ENCODE measurements at regions not wholly inside any gene's neighbourhood (a gene's known extent, or its start where the extent isn't known, plus 50 kb on each side); places are given as distances from the start of the nearest gene placed in this dataset.
A peak's percentile ranks its signal among the peaks of the same experiment; 100 is the strongest.

DNA sequence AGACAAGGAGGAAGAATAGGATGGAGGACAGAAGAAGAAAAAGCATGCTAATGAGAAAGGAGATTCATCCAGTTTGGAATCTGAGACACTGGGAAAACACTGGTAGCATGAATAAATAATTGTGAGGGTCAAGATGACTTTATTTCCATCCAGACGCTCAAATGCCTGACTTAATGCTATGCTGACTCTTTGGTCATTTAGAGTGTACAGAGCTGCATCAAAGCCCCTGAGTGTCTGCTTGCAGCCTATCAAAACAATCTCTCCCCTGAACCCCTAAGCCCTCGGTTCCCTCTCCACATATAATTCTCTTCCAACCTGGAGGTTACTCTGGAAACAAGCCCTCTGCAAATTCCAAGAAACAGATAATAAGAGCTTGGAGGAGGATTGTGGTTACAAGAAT is 208.8 kb downstream of the MAGEB17 start:
- Mint-ChIP-seq H3K4me1 (no peaks in the 10 kb centered on the region), H3K27ac (no peak overlapping the region), H3K4me3 (no peak overlapping the region), H3K36me3 (ENCODE audit: low read depth) (no peaks in the 10 kb centered on the region), H3K27me3 (peaks cover 4% of the 10 kb centered on the region), H3K9me3 (no peaks in the 10 kb centered on the region)
- no peak for ATAC-seq (replicated peaks)

DNA sequence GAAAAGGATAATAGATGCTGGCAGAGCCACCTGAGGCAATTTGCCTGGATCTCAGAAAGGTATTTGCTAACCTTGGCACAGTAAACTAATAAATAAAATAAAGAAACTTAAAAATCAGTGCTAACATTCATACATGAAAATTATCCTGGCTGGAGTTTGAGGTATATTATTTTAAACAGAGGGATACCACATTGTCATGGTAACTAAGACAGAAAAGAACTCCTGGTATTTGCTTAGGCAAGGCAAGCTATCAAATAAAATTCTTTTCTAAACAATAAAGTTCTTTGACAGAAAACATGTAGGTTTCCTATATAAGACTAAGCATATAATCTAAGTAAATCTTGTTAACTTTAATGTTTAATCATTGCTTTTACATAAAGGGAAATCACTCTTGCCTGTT is 218.8 kb downstream of the MAGEB17 start:
- no peaks in the 10 kb centered on the region for H3K36me3 Mint-ChIP-seq (ENCODE audit: low read depth)
- peaks cover 4% of the 10 kb centered on the region for H3K27me3 Mint-ChIP-seq
- H3K27ac Mint-ChIP-seq, result no peak overlapping the region
- H3K4me1 Mint-ChIP-seq, result no peaks in the 10 kb centered on the region
- H3K4me3 Mint-ChIP-seq, result no peak overlapping the region
- no peak for ATAC-seq (replicated peaks)
- no peaks in the 10 kb centered on the region for H3K9me3 Mint-ChIP-seq

DNA sequence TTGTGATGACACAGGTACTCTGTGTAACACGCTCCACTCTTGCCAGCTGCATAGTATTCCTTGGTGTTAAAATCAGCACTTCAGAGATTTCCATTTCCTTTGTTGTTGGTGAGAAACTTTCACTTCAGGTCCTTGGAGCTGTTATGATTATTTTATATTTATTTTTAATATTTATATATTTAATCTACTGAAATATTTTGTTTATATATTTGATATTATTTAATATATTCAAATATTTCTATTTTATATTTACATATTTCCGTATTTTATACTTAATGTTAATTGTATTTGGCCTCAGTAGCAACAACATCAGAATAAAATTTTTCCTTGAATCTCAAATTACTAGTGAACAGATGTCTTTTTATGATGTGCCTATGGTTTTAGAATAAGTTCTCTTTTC is 225.3 kb downstream of the MAGEB17 start:
- Mint-ChIP-seq H3K36me3 (ENCODE audit: low read depth) (no peaks in the 10 kb centered on the region), H3K27me3 (peaks cover 4% of the 10 kb centered on the region), H3K9me3 (no peaks in the 10 kb centered on the region), H3K27ac (no peak overlapping the region), H3K4me1 (no peaks in the 10 kb centered on the region), H3K4me3 (no peak overlapping the region)
- ATAC-seq (replicated peaks), result no peak

DNA sequence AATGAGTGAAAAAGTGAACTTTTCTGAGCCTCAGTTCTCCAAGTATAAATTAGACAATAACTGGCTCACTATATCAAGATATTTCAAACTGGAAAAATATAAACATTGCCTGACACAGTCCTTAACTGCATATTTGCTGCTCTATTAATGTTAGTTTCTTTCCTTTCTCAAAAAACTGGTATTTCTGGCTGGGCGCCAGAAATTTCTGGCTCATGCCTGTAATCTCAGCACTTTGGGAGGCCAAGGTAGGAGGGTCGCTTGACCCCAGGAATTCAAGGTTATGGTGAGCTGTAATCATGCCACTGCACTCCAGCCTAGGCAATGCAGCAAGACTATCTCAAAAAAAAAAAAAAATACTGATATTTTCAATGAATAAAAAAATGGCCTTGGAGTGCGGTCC is 227.0 kb downstream of the MAGEB17 start:
- no peaks in the 10 kb centered on the region for H3K9me3 Mint-ChIP-seq
- H3K27me3 Mint-ChIP-seq, result no peaks in the 10 kb centered on the region
- no peaks in the 10 kb centered on the region for H3K36me3 Mint-ChIP-seq (ENCODE audit: low read depth)
- no peak overlapping the region for H3K4me3 Mint-ChIP-seq
- no peak overlapping the region for H3K27ac Mint-ChIP-seq
- H3K4me1 Mint-ChIP-seq, result no peaks in the 10 kb centered on the region
- ATAC-seq (replicated peaks), result no peak

DNA sequence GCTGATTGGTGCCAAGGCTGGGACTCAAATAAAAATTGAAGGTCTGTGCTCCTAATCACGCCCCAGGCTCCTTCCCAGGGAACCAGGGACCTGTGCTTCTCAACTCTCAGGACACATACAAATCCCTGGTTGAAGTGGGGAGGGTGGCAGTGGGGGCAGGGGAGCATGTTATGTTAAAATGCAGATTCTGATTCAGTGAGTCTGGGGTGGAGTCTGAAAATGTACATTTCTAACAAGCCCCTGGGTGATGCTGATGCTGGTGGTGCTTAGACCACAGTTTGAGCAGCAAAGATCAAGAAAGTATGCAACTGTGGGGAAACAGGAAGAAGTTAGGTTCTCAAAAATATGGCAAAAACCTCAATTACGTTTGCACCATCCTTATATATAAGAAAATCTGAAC is 236.5 kb downstream of the MAGEB17 start:
- H3K4me3 Mint-ChIP-seq, result no peak overlapping the region

DNA sequence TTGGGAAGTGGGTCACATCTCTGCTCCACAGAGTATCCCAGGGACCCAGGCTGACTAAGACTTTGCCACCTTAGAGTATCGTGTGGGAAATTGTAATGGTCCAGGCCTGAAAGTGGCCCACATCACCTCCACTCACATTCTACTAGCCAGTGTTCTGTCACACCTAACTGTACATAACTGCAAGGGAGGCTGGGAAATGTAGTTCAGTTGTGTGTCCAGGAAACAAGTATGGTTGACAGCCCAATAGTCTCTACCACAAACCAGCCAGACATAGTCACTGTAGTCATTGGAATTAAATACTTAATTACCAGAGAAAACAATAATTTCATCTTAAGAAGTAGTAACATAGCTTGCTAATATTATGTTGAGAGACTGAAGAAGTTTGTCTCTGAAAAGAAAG is 233.4 kb upstream of the S100G start:
- no peaks in the 10 kb centered on the region for H3K27me3 Mint-ChIP-seq
- ATAC-seq (replicated peaks), result no peak
- no peaks in the 10 kb centered on the region for H3K36me3 Mint-ChIP-seq (ENCODE audit: low read depth)
- no peaks in the 10 kb centered on the region for H3K9me3 Mint-ChIP-seq
- no peaks in the 10 kb centered on the region for H3K4me1 Mint-ChIP-seq
- no peak overlapping the region for H3K27ac Mint-ChIP-seq
- H3K4me3 Mint-ChIP-seq, result no peak overlapping the region

More for the DNA sequence above, 236.5 kb downstream of the MAGEB17 start:
- Mint-ChIP-seq H3K27me3 (peaks cover 4% of the 10 kb centered on the region), H3K27ac (no peak overlapping the region), H3K36me3 (ENCODE audit: low read depth) (no peaks in the 10 kb centered on the region), H3K9me3 (no peaks in the 10 kb centered on the region), H3K4me1 (no peaks in the 10 kb centered on the region)
- no peak for ATAC-seq (replicated peaks)

DNA sequence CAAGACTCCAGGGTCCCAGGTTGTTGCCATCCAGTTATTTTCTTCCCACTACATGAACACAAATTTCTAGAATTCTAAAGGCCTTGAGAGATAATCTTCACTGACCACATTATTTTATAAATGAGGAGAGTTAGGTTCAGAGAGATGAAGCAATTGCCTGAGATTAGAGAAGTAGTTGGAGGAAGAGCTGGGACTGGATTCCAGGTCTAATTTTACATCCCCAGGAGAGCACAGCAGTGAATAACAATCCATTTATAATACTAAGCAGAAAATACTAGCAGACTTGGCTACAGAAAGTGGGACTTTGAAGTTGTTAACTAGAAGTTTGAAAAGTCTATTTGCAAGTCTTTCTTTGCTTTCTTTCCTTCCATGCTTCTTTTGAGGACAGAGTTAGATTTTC is 231.3 kb upstream of the S100G start:
- no peak for ATAC-seq (replicated peaks)
- Mint-ChIP-seq H3K4me3 (no peak overlapping the region), H3K36me3 (ENCODE audit: low read depth) (no peaks in the 10 kb centered on the region), H3K27ac (no peak overlapping the region), H3K4me1 (no peaks in the 10 kb centered on the region), H3K9me3 (no peaks in the 10 kb centered on the region), H3K27me3 (no peaks in the 10 kb centered on the region)

DNA sequence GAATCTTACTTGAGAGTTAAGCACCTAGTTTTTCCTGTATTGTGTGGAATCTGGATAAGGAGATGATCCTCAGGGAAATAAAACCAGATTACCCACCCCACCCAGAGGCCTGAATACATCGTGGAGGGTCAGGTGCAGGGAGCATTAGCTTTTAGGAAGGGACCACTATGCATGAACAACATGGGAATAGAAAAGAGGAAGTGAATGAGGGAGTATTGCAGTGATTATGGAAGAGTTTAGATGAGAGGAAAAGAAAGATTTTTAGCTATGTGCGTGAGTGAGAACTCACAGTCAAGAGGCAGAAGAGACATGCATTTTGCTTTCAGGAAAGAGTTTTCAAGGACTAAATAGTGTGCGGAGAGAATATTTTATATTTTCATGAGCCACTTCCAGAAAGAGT is 222.3 kb upstream of the S100G start:
- Mint-ChIP-seq H3K27ac (no peak overlapping the region), H3K4me1 (no peaks in the 10 kb centered on the region), H3K4me3 (no peak overlapping the region), H3K27me3 (no peaks in the 10 kb centered on the region), H3K36me3 (ENCODE audit: low read depth) (no peaks in the 10 kb centered on the region), H3K9me3 (no peaks in the 10 kb centered on the region)
- ATAC-seq (replicated peaks), result no peak

DNA sequence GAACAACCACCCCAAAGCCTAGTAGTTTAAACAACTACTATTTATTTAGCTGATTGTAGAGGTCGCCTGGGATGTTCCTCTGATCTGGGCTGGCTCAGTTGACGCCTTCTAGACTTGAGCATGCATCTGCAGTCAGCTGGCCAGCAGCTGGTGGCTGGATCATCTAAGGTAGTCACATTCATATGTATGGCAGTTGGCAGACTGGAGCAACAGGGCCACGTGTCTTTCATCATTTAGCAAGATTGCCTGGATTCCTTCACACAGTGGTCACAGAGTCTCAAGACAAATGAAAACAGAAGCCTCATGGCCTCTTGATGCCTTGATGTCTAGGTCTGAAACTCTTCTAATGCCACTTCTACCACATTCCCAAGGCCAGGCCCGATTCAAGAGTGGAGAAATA is 220.6 kb upstream of the S100G start:
- H3K9me3 Mint-ChIP-seq, result no peaks in the 10 kb centered on the region
- no peaks in the 10 kb centered on the region for H3K4me1 Mint-ChIP-seq
- no peaks in the 10 kb centered on the region for H3K36me3 Mint-ChIP-seq (ENCODE audit: low read depth)
- H3K4me3 Mint-ChIP-seq, result no peak overlapping the region
- no peak overlapping the region for H3K27ac Mint-ChIP-seq
- H3K27me3 Mint-ChIP-seq, result no peaks in the 10 kb centered on the region
- ATAC-seq (replicated peaks), result no peak

DNA sequence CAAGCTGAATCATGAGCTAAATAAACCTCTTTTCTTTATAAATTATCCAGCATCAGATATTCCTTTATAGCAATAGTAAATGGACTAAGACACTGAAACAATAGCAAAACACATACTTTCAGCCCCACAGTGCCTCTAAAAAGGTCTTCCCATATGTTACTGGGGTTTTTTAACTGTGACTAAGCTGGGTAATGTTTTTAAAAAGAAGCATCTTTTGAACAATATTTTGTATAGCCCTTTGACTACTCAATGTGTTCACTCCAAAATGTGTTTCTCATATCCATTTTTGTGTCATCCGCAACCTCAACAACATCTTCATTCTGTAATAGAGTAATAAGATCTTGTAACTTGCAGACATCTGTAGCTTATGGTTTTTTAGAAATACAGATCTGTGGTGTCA is 218.7 kb upstream of the S100G start:
- Mint-ChIP-seq H3K27ac (no peak overlapping the region), H3K4me3 (no peak overlapping the region), H3K9me3 (no peaks in the 10 kb centered on the region), H3K4me1 (no peaks in the 10 kb centered on the region), H3K27me3 (no peaks in the 10 kb centered on the region), H3K36me3 (ENCODE audit: low read depth) (no peaks in the 10 kb centered on the region)
- no peak for ATAC-seq (replicated peaks)

DNA sequence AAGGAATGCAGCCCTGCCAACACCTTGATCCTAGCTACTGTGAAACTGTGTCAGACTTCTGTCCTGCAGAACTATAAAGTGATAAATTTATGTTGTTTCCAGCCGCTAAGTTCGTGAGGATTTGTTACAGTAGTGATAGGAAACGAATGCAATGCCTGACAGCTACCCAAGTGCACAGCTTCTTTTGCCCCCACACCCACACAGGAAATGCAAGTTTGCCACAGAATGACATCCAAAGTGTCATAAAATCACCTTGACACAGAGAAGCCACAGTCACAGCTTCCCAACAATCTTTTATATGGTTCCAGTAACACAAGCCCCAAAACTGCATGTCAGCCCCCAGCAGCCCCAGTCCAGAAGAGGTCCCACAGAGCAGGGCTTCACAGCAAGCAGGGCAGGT is 216.9 kb upstream of the S100G start:
- no peaks in the 10 kb centered on the region for H3K4me1 Mint-ChIP-seq
- H3K27ac Mint-ChIP-seq, result no peak overlapping the region
- no peak overlapping the region for H3K4me3 Mint-ChIP-seq
- H3K9me3 Mint-ChIP-seq, result no peaks in the 10 kb centered on the region
- ATAC-seq (replicated peaks), result no peak
- no peaks in the 10 kb centered on the region for H3K27me3 Mint-ChIP-seq
- no peaks in the 10 kb centered on the region for H3K36me3 Mint-ChIP-seq (ENCODE audit: low read depth)

DNA sequence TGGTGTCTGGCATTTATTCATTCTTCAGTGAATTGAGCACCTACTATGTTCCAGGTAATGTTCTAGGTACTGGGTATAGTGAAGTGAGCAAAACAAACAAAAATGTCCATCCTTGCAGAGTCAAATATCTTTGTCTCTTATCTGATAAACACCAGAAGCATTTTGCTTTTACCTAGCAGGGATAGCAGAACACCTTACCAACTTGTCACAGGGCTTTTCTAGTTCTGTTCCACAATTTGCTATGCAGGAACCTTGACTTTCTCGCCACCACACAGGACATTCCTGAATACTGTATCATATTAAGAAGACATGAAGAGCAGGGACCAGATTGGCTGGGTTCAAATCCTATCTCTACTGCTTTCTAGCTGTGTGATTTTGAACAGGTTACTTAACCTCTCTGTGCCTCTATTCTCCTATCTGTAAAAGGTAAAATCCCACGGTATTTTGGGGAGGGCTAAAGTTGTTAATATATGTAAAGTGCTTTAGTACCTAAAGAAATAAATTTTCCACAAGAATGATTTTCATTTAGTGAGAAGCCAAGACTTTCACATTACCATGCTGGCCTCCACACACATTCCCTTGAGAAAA is 214.5 kb upstream of the S100G start:
- Mint-ChIP-seq H3K27me3 (no peaks in the 10 kb centered on the region), H3K27ac (no peak overlapping the region), H3K9me3 (no peaks in the 10 kb centered on the region), H3K4me1 (no peaks in the 10 kb centered on the region), H3K4me3 (no peak overlapping the region), H3K36me3 (ENCODE audit: low read depth) (no peaks in the 10 kb centered on the region)
- ATAC-seq (replicated peaks), result no peak

DNA sequence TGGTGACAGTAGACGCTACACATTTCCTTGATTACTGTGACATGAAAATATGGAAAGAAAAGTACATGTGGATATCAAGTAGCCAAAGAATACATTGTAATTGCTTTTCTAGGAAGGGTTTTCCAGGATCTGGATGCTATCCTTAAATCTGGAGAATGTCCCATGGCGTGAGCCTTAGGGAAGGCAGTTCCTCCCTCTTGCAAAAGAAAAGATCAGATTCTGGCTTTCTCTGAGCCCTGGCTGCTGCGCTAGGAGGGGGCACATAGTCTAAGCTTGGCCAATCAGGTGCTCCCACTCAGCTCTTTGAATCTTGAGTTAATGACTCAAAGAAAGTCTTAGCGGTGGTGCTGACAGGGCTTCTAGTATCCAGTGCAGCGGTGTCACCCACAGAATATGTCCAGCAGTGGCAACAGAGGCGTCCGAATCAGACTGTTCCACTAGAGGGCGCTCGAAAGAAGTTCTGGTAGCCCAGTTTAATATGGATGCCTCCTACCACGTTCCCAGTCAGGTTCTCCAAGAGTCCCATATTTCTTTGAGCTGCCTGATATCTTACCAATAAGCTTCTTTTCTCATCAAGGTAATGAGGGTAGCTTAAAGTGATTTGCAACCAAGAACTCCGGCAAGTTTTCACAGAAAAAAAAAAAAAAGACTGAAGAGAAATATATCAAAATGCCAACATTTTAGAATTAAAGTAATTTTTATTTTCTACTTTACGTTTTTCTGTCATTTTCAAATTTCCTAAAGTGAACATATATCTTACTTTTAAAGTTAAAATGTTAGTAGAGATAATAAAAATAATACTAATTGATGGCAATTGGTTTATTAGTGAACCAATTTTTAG is 213.4 kb upstream of the S100G start:
- Mint-ChIP-seq H3K27ac (no peak overlapping the region), H3K4me3 (no peak overlapping the region), H3K9me3 (no peaks in the 10 kb centered on the region), H3K27me3 (no peaks in the 10 kb centered on the region), H3K36me3 (ENCODE audit: low read depth) (no peaks in the 10 kb centered on the region), H3K4me1 (no peaks in the 10 kb centered on the region)
- peak; percentile 74 for ATAC-seq (replicated peaks)

DNA sequence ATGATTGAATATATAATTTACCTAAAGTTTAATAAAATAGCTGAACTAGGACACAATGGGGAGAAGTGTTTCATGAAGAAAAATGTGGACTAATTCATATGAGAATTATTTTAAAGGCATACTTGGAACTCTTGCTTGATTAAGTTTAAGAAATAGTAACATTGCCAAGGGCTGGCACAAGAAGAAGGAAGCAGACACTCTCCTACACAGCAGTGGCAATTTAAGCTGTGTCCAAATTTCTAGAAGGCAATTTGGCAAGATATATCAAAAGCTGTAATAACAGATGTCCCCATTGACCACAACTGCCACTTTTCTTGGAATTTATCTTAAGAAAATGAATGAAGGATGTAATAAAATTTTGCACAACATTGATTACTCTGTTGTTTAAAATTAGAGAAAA is 209.5 kb upstream of the S100G start:
- no peak overlapping the region for H3K4me3 Mint-ChIP-seq
- no peaks in the 10 kb centered on the region for H3K4me1 Mint-ChIP-seq
- no peak overlapping the region for H3K27ac Mint-ChIP-seq
- no peaks in the 10 kb centered on the region for H3K9me3 Mint-ChIP-seq
- no peaks in the 10 kb centered on the region for H3K36me3 Mint-ChIP-seq (ENCODE audit: low read depth)
- no peaks in the 10 kb centered on the region for H3K27me3 Mint-ChIP-seq
- ATAC-seq (replicated peaks), result no peak

DNA sequence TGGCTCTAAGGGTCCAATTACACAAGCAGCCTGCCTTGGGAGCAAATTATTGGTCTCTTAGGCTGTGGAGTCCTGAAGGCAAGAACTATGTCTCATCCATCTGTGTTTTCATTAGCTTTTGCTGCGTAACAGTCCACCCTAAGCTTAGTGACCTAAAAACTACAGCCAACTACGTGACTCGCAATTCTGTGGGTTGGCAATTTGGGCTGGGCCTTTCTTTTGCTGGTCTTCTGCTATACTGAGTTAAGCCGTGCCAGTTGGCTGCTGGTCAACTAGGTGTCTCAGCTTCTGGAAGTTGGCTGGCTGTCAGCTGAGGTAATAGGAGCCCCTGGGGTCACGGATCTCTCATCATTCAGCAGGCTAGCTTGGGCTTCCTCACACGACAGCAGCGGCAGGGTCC is 205.6 kb upstream of the S100G start:
- Mint-ChIP-seq H3K27me3 (no peaks in the 10 kb centered on the region), H3K9me3 (no peaks in the 10 kb centered on the region)

More for the DNA sequence above, 205.6 kb upstream of the S100G start:
- Mint-ChIP-seq H3K4me3 (no peak overlapping the region), H3K27ac (no peak overlapping the region), H3K36me3 (ENCODE audit: low read depth) (no peaks in the 10 kb centered on the region), H3K4me1 (no peaks in the 10 kb centered on the region)
- ATAC-seq (replicated peaks), result no peak

Measured in activated T-helper 17 cell treated with anti-CD3 and anti-CD28 coated beads, Interleukin-2, amount 50 U/mL, for 72 hours (primary cell).